ENCODE measurements at regions not wholly inside any gene's neighbourhood (a gene's known extent, or its start where the extent isn't known, plus 50 kb on each side); places are given as distances from the start of the nearest gene placed in this dataset.
"Not testable (repeated sequence)": the region's sequence is repeated elsewhere in the genome, so short reads cannot be mapped to it uniquely, and the experiment has no call there.

DNA sequence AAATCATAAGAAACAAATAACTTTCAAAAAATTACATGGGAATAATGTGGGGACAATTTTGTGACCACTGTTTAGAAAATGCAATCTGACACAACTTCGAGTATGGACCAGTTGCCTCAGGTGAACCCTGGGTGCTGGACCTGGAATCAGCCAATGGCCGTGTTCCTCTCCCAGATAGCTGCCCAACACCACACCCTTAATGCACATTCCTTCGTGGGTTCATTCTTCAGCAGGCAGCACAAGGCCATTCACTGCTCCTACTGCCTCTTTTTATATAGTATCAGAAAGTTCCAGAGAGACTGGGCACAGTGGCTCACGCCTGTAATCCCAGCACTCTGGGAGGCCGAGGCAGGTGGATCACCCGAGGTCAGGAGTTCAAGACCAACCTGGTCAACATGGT is 89.1 kb upstream of the PARD3 start:
- H3K4me3 ChIP-seq (ENCODE audit: low read depth, low read length, poor library complexity, severe bottlenecking), result no peak overlapping the region
- no peaks in the 10 kb centered on the region for H3K9me3 ChIP-seq (ENCODE audit: low read length)
- no peak overlapping the region for H3K27ac ChIP-seq (ENCODE audit: low read depth, low read length, poor library complexity, severe bottlenecking)
- H3K4me1 ChIP-seq (ENCODE audit: insufficient read depth, low read length, poor library complexity, severe bottlenecking), result no peaks in the 10 kb centered on the region
- H3K4me2 ChIP-seq (ENCODE audit: low read length), result no peak overlapping the region
- no TSS peak for BruUV-seq (replicated peaks)
- ChIA-PET POLR2A (no interaction called here), CTCF (ENCODE audit: unreplicated experiment) (no interaction called here)
- no peaks in the 10 kb centered on the region for H4K20me1 ChIP-seq (ENCODE audit: insufficient read depth, low read length)
- H3K9me2 ChIP-seq (ENCODE audit: insufficient read depth, low read length), result no peaks in the 10 kb centered on the region
- H3K36me3 ChIP-seq (ENCODE audit: insufficient read depth, low read length), result no peaks in the 10 kb centered on the region
- DNase-seq (ENCODE audit: low spot score), result no peak
- H2AFZ ChIP-seq (ENCODE audit: low read length), result no peak overlapping the region
- intact Hi-C loops (cut with micrococcal nuclease; ENCODE audit: unreplicated experiment), result no loop called here
- TF ChIP-seq, protein P1, sequence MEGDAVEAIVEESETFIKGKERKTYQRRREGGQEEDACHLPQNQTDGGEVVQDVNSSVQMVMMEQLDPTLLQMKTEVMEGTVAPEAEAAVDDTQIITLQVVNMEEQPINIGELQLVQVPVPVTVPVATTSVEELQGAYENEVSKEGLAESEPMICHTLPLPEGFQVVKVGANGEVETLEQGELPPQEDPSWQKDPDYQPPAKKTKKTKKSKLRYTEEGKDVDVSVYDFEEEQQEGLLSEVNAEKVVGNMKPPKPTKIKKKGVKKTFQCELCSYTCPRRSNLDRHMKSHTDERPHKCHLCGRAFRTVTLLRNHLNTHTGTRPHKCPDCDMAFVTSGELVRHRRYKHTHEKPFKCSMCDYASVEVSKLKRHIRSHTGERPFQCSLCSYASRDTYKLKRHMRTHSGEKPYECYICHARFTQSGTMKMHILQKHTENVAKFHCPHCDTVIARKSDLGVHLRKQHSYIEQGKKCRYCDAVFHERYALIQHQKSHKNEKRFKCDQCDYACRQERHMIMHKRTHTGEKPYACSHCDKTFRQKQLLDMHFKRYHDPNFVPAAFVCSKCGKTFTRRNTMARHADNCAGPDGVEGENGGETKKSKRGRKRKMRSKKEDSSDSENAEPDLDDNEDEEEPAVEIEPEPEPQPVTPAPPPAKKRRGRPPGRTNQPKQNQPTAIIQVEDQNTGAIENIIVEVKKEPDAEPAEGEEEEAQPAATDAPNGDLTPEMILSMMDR (conservative IDR thresholded peaks at IDR 0.05; ENCODE audit: low read length), result no peak
- TF ChIP-seq EZH2phosphoT487 (IDR thresholded peaks at IDR 0.05; ENCODE audit: borderline replicate concordance, low read depth, low read length), result no peak
- H3K79me2 ChIP-seq (ENCODE audit: insufficient read depth, low read depth, low read length), result no peaks in the 10 kb centered on the region

DNA sequence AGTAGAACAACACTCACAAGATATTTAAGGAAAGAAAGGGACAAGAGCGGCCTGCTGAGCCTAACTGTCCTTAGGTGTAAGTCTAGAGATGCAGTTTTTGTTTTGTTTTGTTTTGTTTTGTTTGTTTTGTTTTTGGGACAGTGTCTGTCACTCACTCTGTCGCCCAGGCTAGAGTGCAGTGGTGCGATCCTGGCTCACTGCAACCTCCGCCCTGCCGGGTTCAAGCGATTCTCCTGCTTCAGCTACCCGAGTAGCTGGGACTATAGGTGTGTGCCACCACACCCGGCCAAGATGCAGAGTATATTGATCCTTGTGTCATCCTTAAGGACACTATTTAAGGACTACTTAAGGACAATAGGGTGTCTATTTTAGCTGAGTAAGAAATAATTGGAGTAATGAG is 84.1 kb upstream of the PARD3 start:
- H3K79me2 ChIP-seq (ENCODE audit: insufficient read depth, low read depth, low read length), result no peaks in the 10 kb centered on the region
- ChIA-PET POLR2A (interaction anchor here (0.7 kb wide), 1 partner anchor 18 kb away, joined by 4 read pairs; no protein-coding TSS in a partner anchor), CTCF (ENCODE audit: unreplicated experiment) (no interaction called here)
- no peaks in the 10 kb centered on the region for H3K4me1 ChIP-seq (ENCODE audit: insufficient read depth, low read length, poor library complexity, severe bottlenecking)
- no peaks in the 10 kb centered on the region for H3K36me3 ChIP-seq (ENCODE audit: insufficient read depth, low read length)
- no peaks in the 10 kb centered on the region for H3K9me3 ChIP-seq (ENCODE audit: low read length)
- intact Hi-C loops (cut with micrococcal nuclease; ENCODE audit: unreplicated experiment), result no loop called here
- H3K4me2 ChIP-seq (ENCODE audit: low read length), result no peak overlapping the region
- TF ChIP-seq, protein P1 (conservative IDR thresholded peaks at IDR 0.05; ENCODE audit: low read length), result no peak
- no peak for TF ChIP-seq EZH2phosphoT487 (IDR thresholded peaks at IDR 0.05; ENCODE audit: borderline replicate concordance, low read depth, low read length)
- no peak overlapping the region for H2AFZ ChIP-seq (ENCODE audit: low read length)
- no peak for DNase-seq (ENCODE audit: low spot score)
- H3K4me3 ChIP-seq (ENCODE audit: low read depth, low read length, poor library complexity, severe bottlenecking), result no peak overlapping the region
- no peaks in the 10 kb centered on the region for H3K9me2 ChIP-seq (ENCODE audit: insufficient read depth, low read length)
- no peaks in the 10 kb centered on the region for H4K20me1 ChIP-seq (ENCODE audit: insufficient read depth, low read length)
- BruUV-seq (replicated peaks), result no TSS peak
- no peak overlapping the region for H3K27ac ChIP-seq (ENCODE audit: low read depth, low read length, poor library complexity, severe bottlenecking)

DNA sequence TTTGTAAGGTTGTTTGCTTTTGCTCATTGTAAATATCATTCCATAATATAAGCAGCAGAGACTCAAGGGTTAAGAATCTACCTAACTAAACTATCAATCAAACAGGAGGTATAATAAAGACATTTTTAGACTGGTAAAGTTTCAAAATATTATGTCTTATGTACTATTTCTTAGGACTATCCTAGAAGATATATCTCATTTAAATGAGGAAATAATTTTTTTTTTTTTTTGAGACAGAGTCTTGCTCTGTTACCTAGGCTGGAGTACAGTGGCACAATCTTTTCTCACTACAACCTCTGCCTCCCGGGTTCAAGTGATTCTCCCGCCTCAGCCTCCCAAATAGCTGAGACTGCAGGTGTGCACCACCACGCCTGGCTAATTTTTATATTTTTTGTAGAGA is 80.9 kb upstream of the PARD3 start:
- H4K20me1 ChIP-seq (ENCODE audit: insufficient read depth, low read length), result no peaks in the 10 kb centered on the region
- H3K79me2 ChIP-seq (ENCODE audit: insufficient read depth, low read depth, low read length), result no peaks in the 10 kb centered on the region
- H3K27ac ChIP-seq (ENCODE audit: low read depth, low read length, poor library complexity, severe bottlenecking), result no peak overlapping the region
- intact Hi-C loops (cut with micrococcal nuclease; ENCODE audit: unreplicated experiment), result no loop called here
- H3K4me3 ChIP-seq (ENCODE audit: low read depth, low read length, poor library complexity, severe bottlenecking), result no peak overlapping the region
- CTCF ChIA-PET (ENCODE audit: unreplicated experiment), result no interaction called here
- no TSS peak for BruUV-seq (replicated peaks)
- H3K9me2 ChIP-seq (ENCODE audit: insufficient read depth, low read length), result no peaks in the 10 kb centered on the region
- H3K9me3 ChIP-seq (ENCODE audit: low read length), result no peaks in the 10 kb centered on the region
- no peak overlapping the region for H2AFZ ChIP-seq (ENCODE audit: low read length)
- DNase-seq (ENCODE audit: low spot score), result no peak
- no peaks in the 10 kb centered on the region for H3K4me1 ChIP-seq (ENCODE audit: insufficient read depth, low read length, poor library complexity, severe bottlenecking)
- POLR2A ChIA-PET, result no interaction called here
- no peak for TF ChIP-seq EZH2phosphoT487 (IDR thresholded peaks at IDR 0.05; ENCODE audit: borderline replicate concordance, low read depth, low read length)
- no peaks in the 10 kb centered on the region for H3K36me3 ChIP-seq (ENCODE audit: insufficient read depth, low read length)
- no peak overlapping the region for H3K4me2 ChIP-seq (ENCODE audit: low read length)

DNA sequence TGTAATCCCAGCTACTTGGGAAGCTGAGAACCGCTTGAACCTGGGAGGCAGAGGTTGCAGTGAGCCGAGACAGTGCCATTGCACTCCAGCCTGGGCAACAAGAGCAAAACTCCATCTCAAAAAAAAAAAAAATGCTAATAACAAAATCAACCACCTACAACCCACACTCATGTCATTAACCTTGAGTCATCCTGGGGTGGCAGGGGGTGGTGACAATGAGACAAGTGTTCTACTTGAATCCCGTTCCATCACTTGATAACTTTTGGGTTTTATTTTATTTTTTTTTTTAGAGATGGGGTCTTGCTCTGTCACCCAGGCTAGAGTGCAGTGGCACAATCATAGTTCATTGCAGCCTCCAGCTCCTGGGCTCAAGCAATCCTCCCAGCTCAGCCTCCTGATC is 80.0 kb upstream of the PARD3 start:
- H3K4me2 ChIP-seq (ENCODE audit: low read length); H3K36me3 ChIP-seq (ENCODE audit: insufficient read depth, low read length); intact Hi-C loops (cut with micrococcal nuclease; ENCODE audit: unreplicated experiment); H3K27ac ChIP-seq (ENCODE audit: low read depth, low read length, poor library complexity, severe bottlenecking); H3K79me2 ChIP-seq (ENCODE audit: insufficient read depth, low read depth, low read length); H3K4me1 ChIP-seq (ENCODE audit: insufficient read depth, low read length, poor library complexity, severe bottlenecking); CTCF ChIA-PET (ENCODE audit: unreplicated experiment); POLR2A ChIA-PET; H3K9me2 ChIP-seq (ENCODE audit: insufficient read depth, low read length); H3K9me3 ChIP-seq (ENCODE audit: low read length); H2AFZ ChIP-seq (ENCODE audit: low read length); BruUV-seq (replicated peaks); H4K20me1 ChIP-seq (ENCODE audit: insufficient read depth, low read length); DNase-seq (ENCODE audit: low spot score); H3K4me3 ChIP-seq (ENCODE audit: low read depth, low read length, poor library complexity, severe bottlenecking): not testable (repeated sequence)

DNA sequence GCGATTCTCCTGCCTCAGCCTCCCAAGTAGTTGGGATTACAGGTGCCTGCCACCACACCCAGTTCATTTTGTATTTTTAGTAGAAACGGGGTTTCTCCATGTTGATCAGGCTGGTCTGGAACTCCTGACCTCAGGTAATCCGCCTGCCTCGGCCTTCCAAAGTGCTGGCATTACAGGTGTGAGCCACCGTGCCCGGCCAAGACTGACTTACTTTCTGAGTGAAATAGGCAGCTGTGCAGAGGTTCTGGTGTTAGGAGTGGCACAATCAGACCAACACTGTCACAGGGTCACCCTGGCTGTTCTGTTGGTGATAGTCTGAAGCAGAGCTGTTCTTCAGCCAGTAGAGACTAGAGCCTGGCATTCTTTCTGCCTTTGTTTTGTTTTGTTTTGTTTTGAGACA is 77.4 kb upstream of the PARD3 start:
- CTCF ChIA-PET (ENCODE audit: unreplicated experiment); H3K36me3 ChIP-seq (ENCODE audit: insufficient read depth, low read length); H3K27ac ChIP-seq (ENCODE audit: low read depth, low read length, poor library complexity, severe bottlenecking); H3K4me3 ChIP-seq (ENCODE audit: low read depth, low read length, poor library complexity, severe bottlenecking); H3K4me1 ChIP-seq (ENCODE audit: insufficient read depth, low read length, poor library complexity, severe bottlenecking); BruUV-seq (replicated peaks); H3K9me2 ChIP-seq (ENCODE audit: insufficient read depth, low read length); DNase-seq (ENCODE audit: low spot score); H4K20me1 ChIP-seq (ENCODE audit: insufficient read depth, low read length); H3K4me2 ChIP-seq (ENCODE audit: low read length); intact Hi-C loops (cut with micrococcal nuclease; ENCODE audit: unreplicated experiment); H2AFZ ChIP-seq (ENCODE audit: low read length); H3K9me3 ChIP-seq (ENCODE audit: low read length); POLR2A ChIA-PET; H3K79me2 ChIP-seq (ENCODE audit: insufficient read depth, low read depth, low read length): not testable (repeated sequence)
